Activated CD8-positive, alpha-beta T cell treated with anti-CD3 and anti-CD28 coated beads, Interleukin-2, amount 10 ng/mL, durations not matched to agents 7 days and 5 days (primary cell): ENCODE measurements at regions not wholly inside any gene's neighbourhood (a gene's known extent, or its start where the extent isn't known, plus 50 kb on each side); places are given as distances from the start of the nearest gene placed in this dataset.
"Not testable (repeated sequence)": the region's sequence is repeated elsewhere in the genome, so short reads cannot be mapped to it uniquely, and the experiment has no call there.

Source experiments
- ATAC-seq: fragments of 150-1000 bp; cut with Tn5 transposase; one replicate; pipeline ENCODE4 v1.10.0; 2021; ENCODE audit warnings: moderate library complexity
- CTCF ChIA-PET: fragments of 350-600 bp; sonication (Branson Sonifier 250); formaldehyde crosslinking; loops from one replicate; lab custom pipeline; 2021; ENCODE audit warnings: antibody characterized with exemption; lab: Charles Lee
- POLR2A ChIA-PET: fragments of 350-600 bp; sonication (Branson Sonifier 250); formaldehyde crosslinking; loops from one replicate; lab custom pipeline; 2021; ENCODE audit warnings: antibody characterized with exemption; lab: Charles Lee
- DNase-seq: peaks from one replicate; pipeline ENCODE4 v3.0.0-alpha.2; 2020
- H3K27ac Mint-ChIP-seq: one replicate; pipeline ENCODE4 v1.8.0; 2021; ENCODE audit warnings: mild to moderate bottlenecking, mixed read lengths
- H3K27me3 Mint-ChIP-seq: one replicate; pipeline ENCODE4 v1.8.0; 2021; ENCODE audit warnings: low read depth, mixed read lengths
- H3K36me3 Mint-ChIP-seq: one replicate; pipeline ENCODE4 v1.8.0; 2021; ENCODE audit warnings: low read depth, mixed read lengths
- H3K4me1 Mint-ChIP-seq: one replicate; pipeline ENCODE4 v1.8.0; 2021; ENCODE audit warnings: low read depth, mixed read lengths
- H3K4me3 Mint-ChIP-seq: one replicate; pipeline ENCODE4 v1.8.0; 2021; ENCODE audit warnings: mild to moderate bottlenecking, mixed read lengths
- H3K9me3 Mint-ChIP-seq: one replicate; pipeline ENCODE4 v1.8.0; 2022; ENCODE audit warnings: mixed read lengths; ENCODE audit not compliant: insufficient read depth

GRCh38 chr2:142755191-142755590 is 122.3 kb upstream of the KYNU start:
- ChIA-PET CTCF (no interaction called here), POLR2A (no interaction called here)
- no peaks in the 10 kb centered on the region for H3K27me3 Mint-ChIP-seq
- no peak for ATAC-seq
- H3K4me1 Mint-ChIP-seq = no peaks in the 10 kb centered on the region
- no peak for DNase-seq
- no peaks in the 10 kb centered on the region for H3K36me3 Mint-ChIP-seq
- H3K9me3 Mint-ChIP-seq = no peaks in the 10 kb centered on the region
- no peak overlapping the region for H3K27ac Mint-ChIP-seq
- H3K4me3 Mint-ChIP-seq = no peak overlapping the region

- CTCF ChIA-PET = no interaction called here
- no peaks in the 10 kb centered on the region for H3K36me3 Mint-ChIP-seq
- DNase-seq = no peak
- no peak overlapping the region for H3K4me3 Mint-ChIP-seq
- H3K9me3 Mint-ChIP-seq = no peaks in the 10 kb centered on the region
- POLR2A ChIA-PET = no interaction called here
- H3K27ac Mint-ChIP-seq = no peak overlapping the region
- no peak for ATAC-seq
- no peaks in the 10 kb centered on the region for H3K27me3 Mint-ChIP-seq
- H3K4me1 Mint-ChIP-seq = no peaks in the 10 kb centered on the region
Measured at GRCh38 chr2:142754182-142754581, 123.3 kb upstream of the KYNU start.

GRCh38 chr2:142750858-142751257 is 126.6 kb upstream of the KYNU start:
- Mint-ChIP-seq H3K27ac (no peak overlapping the region), H3K36me3 (no peaks in the 10 kb centered on the region)
- ATAC-seq = no peak

GRCh38 chr2:142748559-142749099 is 128.8 kb upstream of the KYNU start:
- Mint-ChIP-seq H3K27ac (no peak overlapping the region), H3K27me3 (no peaks in the 10 kb centered on the region), H3K4me3 (no peak overlapping the region), H3K36me3 (no peaks in the 10 kb centered on the region), H3K4me1 (no peaks in the 10 kb centered on the region), H3K9me3 (no peaks in the 10 kb centered on the region)
- ATAC-seq (no peak), DNase-seq (no peak)
- ChIA-PET POLR2A (no interaction called here), CTCF (no interaction called here)

More at GRCh38 chr2:142750858-142751257, 126.6 kb upstream of the KYNU start:
- no peak overlapping the region for H3K4me3 Mint-ChIP-seq
- ChIA-PET POLR2A (no interaction called here), CTCF (no interaction called here)
- H3K9me3 Mint-ChIP-seq = no peaks in the 10 kb centered on the region
- H3K4me1 Mint-ChIP-seq = no peaks in the 10 kb centered on the region
- no peak for DNase-seq
- H3K27me3 Mint-ChIP-seq = no peaks in the 10 kb centered on the region

GRCh38 chr2:142745691-142746090 is 131.8 kb upstream of the KYNU start:
- no peak overlapping the region for H3K27ac Mint-ChIP-seq
- no peaks in the 10 kb centered on the region for H3K27me3 Mint-ChIP-seq
- no peaks in the 10 kb centered on the region for H3K36me3 Mint-ChIP-seq
- no peak overlapping the region for H3K4me3 Mint-ChIP-seq
- H3K4me1 Mint-ChIP-seq = no peaks in the 10 kb centered on the region
- ChIA-PET CTCF (no interaction called here), POLR2A (no interaction called here)
- ATAC-seq = no peak
- no peaks in the 10 kb centered on the region for H3K9me3 Mint-ChIP-seq
- DNase-seq = no peak

GRCh38 chr2:142742371-142743214 is 134.9 kb upstream of the KYNU start:
- Mint-ChIP-seq H3K9me3 (no peaks in the 10 kb centered on the region), H3K4me3 (no peak overlapping the region), H3K27me3 (no peaks in the 10 kb centered on the region), H3K27ac (no peak overlapping the region), H3K36me3 (no peaks in the 10 kb centered on the region), H3K4me1 (no peaks in the 10 kb centered on the region)
- CTCF ChIA-PET = no interaction called here
- POLR2A ChIA-PET = no interaction called here
- ATAC-seq (no peak), DNase-seq (no peak)

- CTCF ChIA-PET = no interaction called here
Measured at GRCh38 chr2:142741764-142742269, 135.6 kb upstream of the KYNU start.

GRCh38 chr2:142734770-142735169 is 142.7 kb upstream of the KYNU start:
- no peaks in the 10 kb centered on the region for H3K27me3 Mint-ChIP-seq
- no peaks in the 10 kb centered on the region for H3K36me3 Mint-ChIP-seq
- ATAC-seq (no peak), DNase-seq (no peak)
- H3K9me3 Mint-ChIP-seq = no peaks in the 10 kb centered on the region
- ChIA-PET CTCF (no interaction called here), POLR2A (no interaction called here)
- no peak overlapping the region for H3K27ac Mint-ChIP-seq
- H3K4me1 Mint-ChIP-seq = no peaks in the 10 kb centered on the region
- H3K4me3 Mint-ChIP-seq = no peak overlapping the region

More at GRCh38 chr2:142741764-142742269, 135.6 kb upstream of the KYNU start:
- Mint-ChIP-seq H3K4me1 (no peaks in the 10 kb centered on the region), H3K27me3 (no peaks in the 10 kb centered on the region), H3K36me3 (no peaks in the 10 kb centered on the region), H3K27ac (no peak overlapping the region), H3K4me3 (no peak overlapping the region), H3K9me3 (no peaks in the 10 kb centered on the region)
- POLR2A ChIA-PET = no interaction called here
- no peak for DNase-seq
- ATAC-seq = no peak

GRCh38 chr2:142734231-142734630 is 143.2 kb upstream of the KYNU start:
- CTCF ChIA-PET = no interaction called here
- POLR2A ChIA-PET = no interaction called here
- no peaks in the 10 kb centered on the region for H3K27me3 Mint-ChIP-seq
- DNase-seq = no peak
- no peaks in the 10 kb centered on the region for H3K36me3 Mint-ChIP-seq
- no peaks in the 10 kb centered on the region for H3K4me1 Mint-ChIP-seq
- no peak overlapping the region for H3K4me3 Mint-ChIP-seq
- ATAC-seq = no peak
- no peaks in the 10 kb centered on the region for H3K9me3 Mint-ChIP-seq
- H3K27ac Mint-ChIP-seq = no peak overlapping the region

GRCh38 chr2:142729814-142730213 is 147.7 kb upstream of the KYNU start:
- H3K36me3 Mint-ChIP-seq, H3K4me3 Mint-ChIP-seq, H3K4me1 Mint-ChIP-seq, H3K27ac Mint-ChIP-seq, POLR2A ChIA-PET, H3K27me3 Mint-ChIP-seq, DNase-seq, CTCF ChIA-PET, ATAC-seq, H3K9me3 Mint-ChIP-seq: not testable (repeated sequence)

- H3K4me3 Mint-ChIP-seq, H3K27ac Mint-ChIP-seq, H3K36me3 Mint-ChIP-seq, ATAC-seq, CTCF ChIA-PET, DNase-seq, H3K4me1 Mint-ChIP-seq, H3K27me3 Mint-ChIP-seq, POLR2A ChIA-PET, H3K9me3 Mint-ChIP-seq: not testable (repeated sequence)
Measured at GRCh38 chr2:142727821-142728478, 149.5 kb upstream of the KYNU start.

- ChIA-PET CTCF (no interaction called here), POLR2A (no interaction called here)
- H3K27ac Mint-ChIP-seq = no peak overlapping the region
- no peak for DNase-seq
- no peaks in the 10 kb centered on the region for H3K4me1 Mint-ChIP-seq
- no peak for ATAC-seq
- H3K4me3 Mint-ChIP-seq = no peak overlapping the region
- H3K36me3 Mint-ChIP-seq = no peaks in the 10 kb centered on the region
- no peaks in the 10 kb centered on the region for H3K27me3 Mint-ChIP-seq
- no peaks in the 10 kb centered on the region for H3K9me3 Mint-ChIP-seq
Measured at GRCh38 chr2:142725386-142725785, 152.1 kb upstream of the KYNU start.
